Neural cell (in vitro differentiated cells): ENCODE measurements at regions not wholly inside any gene's neighbourhood (a gene's known extent, or its start where the extent isn't known, plus 50 kb on each side); places are given as distances from the start of the nearest gene placed in this dataset.

Source experiments
- H2AFZ ChIP-seq: fragments of 200-600, 300-800 bp; sonication (generic), shearing (Covaris generic); 2 replicates; pipeline ENCODE4 v1.6.0; 2014; ENCODE audit warnings: low read depth, mild to moderate bottlenecking, antibody characterized with exemption, low read length, moderate library complexity
- H3F3A ChIP-seq: fragments of 200-600 bp; shearing (Covaris generic); 2 replicates; pipeline ENCODE4 v1.6.1; 2016; ENCODE audit warnings: mild to moderate bottlenecking, moderate library complexity, mixed read lengths, antibody characterized with exemption, low read length; ENCODE audit not compliant: insufficient read depth, poor library complexity, severe bottlenecking
- H3K27ac ChIP-seq: fragments of 200-600, 300-800 bp; sonication (generic), shearing (Covaris generic); 2 replicates; pipeline ENCODE4 v1.5.1; 2014; ENCODE audit warnings: mild to moderate bottlenecking, low read length, moderate library complexity
- H3K27me3 ChIP-seq: fragments of 300-800, 200-600 bp; sonication (generic), shearing (Covaris generic); 2 replicates; pipeline ENCODE4 v1.6.0; 2014; ENCODE audit warnings: mild to moderate bottlenecking, low read depth, low read length, moderate library complexity; ENCODE audit not compliant: insufficient read depth
- H3K36me3 ChIP-seq: fragments of 300-800, 200-600 bp; sonication (generic), shearing (Covaris generic); 2 replicates; pipeline ENCODE4 v1.5.1; 2014; ENCODE audit warnings: mild to moderate bottlenecking, antibody characterized with exemption, low read length, moderate library complexity; ENCODE audit not compliant: insufficient read depth
- H3K4me2 ChIP-seq: fragments of 300-800, 200-600 bp; sonication (generic), shearing (Covaris generic); 2 replicates; pipeline ENCODE4 v1.6.0; 2014; ENCODE audit warnings: mild to moderate bottlenecking, low read length
- H3K4me3 ChIP-seq: fragments of 300-800, 200-600 bp; sonication (generic), shearing (Covaris generic); 2 replicates; pipeline ENCODE4 v1.5.1; 2014; ENCODE audit warnings: mild to moderate bottlenecking, low read length, moderate library complexity
- H3K79me2 ChIP-seq: fragments of 200-600 bp; shearing (Covaris generic); replicated peaks from 2 replicates; pipeline ENCODE4 v1.6.0; 2014; ENCODE audit warnings: mild to moderate bottlenecking, low read length, moderate library complexity; ENCODE audit not compliant: insufficient read depth
- H3K9ac ChIP-seq: fragments of 300-800, 200-600 bp; sonication (generic), shearing (Covaris generic); 2 replicates; pipeline ENCODE4 v1.6.1; 2016; ENCODE audit warnings: mild to moderate bottlenecking, low read length, mixed read lengths
- H3K9me2 ChIP-seq: fragments of 200-600 bp; shearing (Covaris generic); 2 replicates; pipeline ENCODE4 v1.6.1; 2016; ENCODE audit warnings: mild to moderate bottlenecking, low read length, mixed read lengths; ENCODE audit not compliant: insufficient read depth
- H3K9me3 ChIP-seq: fragments of 200-600, 300-800 bp; sonication (generic), shearing (Covaris generic); 2 replicates; pipeline ENCODE4 v1.6.1; 2016; ENCODE audit warnings: mild to moderate bottlenecking, mixed run types, low read length, moderate library complexity, mixed read lengths
- H4K20me1 ChIP-seq: fragments of 200-600 bp; shearing (Covaris generic); 2 replicates; pipeline ENCODE4 v1.6.1; 2016; ENCODE audit warnings: mild to moderate bottlenecking, mixed run types; ENCODE audit not compliant: insufficient read depth
- EZH2 ChIP-seq: fragments of 200-600, 300-800 bp; shearing (Covaris generic), sonication (generic); IDR thresholded peaks from 2 replicates; pipeline ENCODE4 v1.6.1; 2014; ENCODE audit warnings: antibody characterized with exemption, low read length, borderline replicate concordance, mild to moderate bottlenecking; ENCODE audit not compliant: insufficient read depth, poor library complexity, severe bottlenecking
- POLR2AphosphoS5 ChIP-seq: IDR thresholded peaks from 2 replicates; pipeline ENCODE4 v1.6.1; 2012
- RAD21 ChIP-seq: fragments of 450-650 bp; conservative IDR thresholded peaks from 2 replicates; pipeline ENCODE4 v1.6.1; 2014; ENCODE audit warnings: antibody characterized with exemption, mild to moderate bottlenecking, moderate library complexity

DNA sequence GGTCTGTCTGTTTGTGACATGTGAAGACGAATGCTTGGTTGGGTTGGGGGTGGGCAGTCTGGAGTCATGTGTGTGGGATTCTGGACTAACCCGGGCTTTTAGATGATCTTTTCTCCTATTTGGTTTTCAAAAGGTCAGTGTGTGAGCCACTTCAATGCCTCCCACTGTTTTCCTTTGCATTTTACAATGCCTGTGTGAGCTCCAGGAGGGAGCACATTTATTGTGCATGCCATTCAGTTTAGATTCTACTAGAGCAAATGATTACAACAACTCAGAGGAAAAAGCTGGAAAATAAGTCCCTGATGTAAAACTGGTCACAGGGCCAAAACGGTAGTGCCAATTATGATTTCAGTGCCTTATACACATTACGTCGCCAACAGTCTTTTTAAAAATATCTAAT, 90.9 kb downstream of the LYPLAL1 start:
- Histone ChIP-seq H4K20me1 (no peaks in the 10 kb centered on the region), H3K4me3 (no peak overlapping the region), H2AFZ (no peak overlapping the region), H3F3A (no peaks in the 10 kb centered on the region), H3K79me2 (no peaks in the 10 kb centered on the region), H3K9me3 (peaks cover 7% of the 10 kb centered on the region), H3K9me2 (no peaks in the 10 kb centered on the region), H3K27me3 (no peaks in the 10 kb centered on the region), H3K4me2 (no peak overlapping the region), H3K36me3 (no peaks in the 10 kb centered on the region), H3K9ac (no peak overlapping the region), H3K27ac (no peak overlapping the region)
- TF ChIP-seq RAD21 (no peak), EZH2 (no peak), POLR2AphosphoS5 (peak; percentile 21)
